Non-pigmented ciliary epithelial cell (primary cell): ENCODE measurements at regions not wholly inside any gene's neighbourhood (a gene's known extent, or its start where the extent isn't known, plus 50 kb on each side); places are given as distances from the start of the nearest gene placed in this dataset.

Experiments
- DNase-seq: peaks from one replicate; pipeline ENCODE4 v3.0.0-alpha.2; 2010; ENCODE audit warnings: low read depth

GRCh38 chr9:117860849-117861248 lies 156.6 kb downstream of the TLR4 start:
- no peak for DNase-seq

DNA sequence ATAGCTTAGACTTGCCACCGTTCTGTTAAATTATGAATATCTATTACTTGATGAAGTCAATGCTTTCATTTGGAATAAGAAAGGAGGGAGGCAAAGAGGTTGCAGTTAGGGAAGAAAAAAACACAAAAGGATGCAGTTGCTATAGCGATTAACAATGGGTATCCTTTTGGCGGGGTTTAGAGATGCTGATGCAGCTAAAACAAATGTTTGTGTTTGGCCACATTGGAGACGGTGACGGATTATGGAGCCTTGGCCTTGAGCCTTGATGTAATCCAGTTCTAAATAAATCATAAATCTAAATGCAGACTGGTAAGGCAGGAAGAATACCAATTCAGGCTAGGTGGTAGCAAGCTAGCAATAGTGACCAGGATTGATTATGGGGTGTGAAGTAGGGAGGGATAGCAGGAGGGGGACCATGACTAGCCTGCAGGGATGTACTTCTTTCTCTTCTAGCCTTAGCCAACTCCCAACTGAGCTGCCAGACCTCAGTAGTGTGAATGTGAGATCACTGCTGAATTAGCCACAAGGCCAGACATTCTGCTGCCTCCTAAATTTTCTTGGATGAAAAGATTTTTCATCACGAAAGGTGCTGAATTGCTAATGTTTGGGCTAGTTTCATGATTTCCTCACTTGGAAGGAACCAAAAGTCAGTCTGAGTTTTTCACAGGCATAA lies 160.3 kb downstream of the TLR4 start:
- no peak for DNase-seq

GRCh38 chr9:117868594-117868993 lies 164.4 kb downstream of the TLR4 start:
- no peak for DNase-seq

- no peak for DNase-seq
These were observed 165.1 kb downstream of the TLR4 start for GRCh38 chr9:117869287-117869686.

DNA sequence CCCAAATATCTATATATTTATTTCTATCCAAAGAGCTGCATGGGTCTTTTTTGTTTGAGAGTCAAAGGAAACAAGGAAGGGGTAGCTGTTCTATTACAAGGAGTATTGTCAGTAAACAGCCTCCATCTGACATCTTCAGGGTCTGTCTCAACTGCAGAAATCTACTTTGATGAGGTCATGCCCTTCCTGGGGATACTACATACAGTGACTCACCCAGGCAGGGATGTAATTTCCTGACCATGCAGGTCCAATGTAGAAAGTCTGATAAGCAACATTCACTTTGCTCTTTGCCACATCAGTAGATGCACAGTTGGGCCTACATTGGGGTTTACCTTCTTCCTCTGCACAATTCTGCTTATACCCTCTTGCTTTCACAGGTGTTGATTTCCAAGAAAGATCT lies 165.5 kb downstream of the TLR4 start:
- no peak for DNase-seq

- DNase-seq = no peak
These were observed 169.5 kb downstream of the TLR4 start for GRCh38 chr9:117873664-117874063.

GRCh38 chr9:117875886-117876285 lies 171.7 kb downstream of the TLR4 start:
- DNase-seq = no peak

DNA sequence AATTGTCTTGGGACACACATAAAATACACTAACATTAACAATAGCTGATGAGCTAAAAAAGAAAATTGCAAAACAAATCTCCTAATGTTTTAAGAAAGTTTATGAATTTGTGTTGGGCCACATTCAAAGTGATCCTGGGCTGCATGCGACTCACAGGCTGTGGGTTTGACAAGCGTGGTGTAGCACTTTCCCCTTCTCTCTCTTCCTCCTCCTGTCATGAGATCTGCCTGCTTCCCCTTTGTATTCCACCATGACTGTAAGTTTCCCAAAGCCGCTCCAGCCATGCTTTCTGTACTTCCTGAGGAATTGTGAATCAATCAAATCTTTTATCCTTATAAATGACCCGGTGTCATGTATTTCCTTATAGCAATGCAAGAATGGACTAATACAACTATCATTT lies 178.0 kb downstream of the TLR4 start:
- DNase-seq = no peak

- no peak for DNase-seq
These were observed 182.4 kb downstream of the TLR4 start for GRCh38 chr9:117886616-117887015.

DNA sequence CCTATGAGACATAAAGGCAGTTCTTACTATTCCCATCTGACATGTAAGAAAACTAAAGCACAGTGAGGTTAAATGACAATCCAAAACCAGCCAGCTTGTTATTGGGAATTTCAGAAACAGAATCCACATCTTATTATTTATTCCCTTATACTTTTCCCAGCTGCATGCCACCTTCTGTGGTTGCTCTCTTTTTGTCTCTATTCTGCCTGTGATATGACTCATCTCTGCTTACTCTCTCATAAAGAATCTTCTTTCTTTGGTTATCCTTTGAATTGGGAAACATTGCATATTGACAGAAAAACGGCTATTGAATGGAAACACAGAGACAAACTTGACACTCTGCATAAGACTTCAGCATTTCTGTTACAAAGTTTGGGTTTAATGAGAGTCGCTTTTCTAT lies 183.2 kb downstream of the TLR4 start:
- no peak for DNase-seq

GRCh38 chr9:117887941-117888340 lies 183.7 kb downstream of the TLR4 start:
- DNase-seq = no peak

GRCh38 chr9:117903453-117903852 lies 199.2 kb downstream of the TLR4 start:
- no peak for DNase-seq

GRCh38 chr9:117906763-117907162 lies 202.6 kb downstream of the TLR4 start:
- no peak for DNase-seq

- DNase-seq = no peak
These were observed 203.2 kb downstream of the TLR4 start for GRCh38 chr9:117907420-117907819.

- no peak for DNase-seq
These were observed 212.1 kb downstream of the TLR4 start for GRCh38 chr9:117916291-117916690.

- DNase-seq = no peak
These were observed 213.7 kb downstream of the TLR4 start for GRCh38 chr9:117917873-117918272.

DNA sequence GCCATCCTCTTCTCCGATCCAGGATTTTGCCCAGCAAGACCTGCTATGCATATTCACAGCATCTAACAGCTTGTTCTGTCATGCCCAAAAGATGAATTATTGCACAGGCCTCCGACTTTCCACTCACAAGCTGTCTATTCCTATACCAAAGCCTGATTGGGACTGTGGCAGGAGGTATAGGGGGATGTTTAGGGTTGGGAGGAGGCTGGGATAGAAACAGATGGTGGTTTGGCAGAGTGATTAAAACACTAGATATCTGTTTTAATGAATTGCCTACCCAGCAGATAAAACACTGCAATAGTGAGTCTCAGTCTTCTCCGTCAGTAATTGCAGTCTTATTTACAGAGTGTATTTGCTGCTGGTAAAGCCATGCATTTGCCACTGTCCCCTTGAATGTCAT lies 215.3 kb downstream of the TLR4 start:
- no peak for DNase-seq

DNA sequence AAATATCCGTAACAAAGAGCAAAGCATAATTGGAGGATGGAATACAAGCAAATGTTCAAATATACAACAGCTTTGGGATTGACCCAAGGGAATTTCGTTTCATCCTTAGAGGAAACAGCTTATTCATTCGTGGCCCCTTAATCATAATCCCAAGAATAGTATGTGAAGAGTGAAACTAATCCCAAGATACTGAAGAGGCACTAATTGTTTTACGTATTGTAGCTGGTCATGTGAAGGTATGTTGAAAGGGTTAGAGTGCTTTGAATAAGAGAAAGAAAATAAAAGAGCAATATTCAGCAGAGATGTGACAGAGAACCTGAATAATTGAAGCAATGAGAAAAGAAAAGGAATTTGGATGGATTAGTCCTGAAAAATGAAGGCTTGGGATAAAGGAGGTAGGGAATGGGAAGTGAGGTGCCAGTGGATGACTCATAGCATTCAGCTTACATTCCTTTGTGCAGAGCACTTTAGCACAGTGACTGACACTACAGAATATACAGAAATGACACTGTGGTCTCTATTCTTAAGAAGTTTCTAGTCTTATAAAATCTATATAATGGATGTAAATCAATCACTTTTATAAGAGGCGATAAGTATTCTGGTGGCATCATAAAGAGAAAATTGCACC lies 221.9 kb downstream of the TLR4 start:
- no peak for DNase-seq

- no peak for DNase-seq
These were observed 223.2 kb downstream of the TLR4 start for GRCh38 chr9:117927354-117927753.

- no peak for DNase-seq
These were observed 225.7 kb downstream of the TLR4 start for GRCh38 chr9:117929868-117930267.

DNA sequence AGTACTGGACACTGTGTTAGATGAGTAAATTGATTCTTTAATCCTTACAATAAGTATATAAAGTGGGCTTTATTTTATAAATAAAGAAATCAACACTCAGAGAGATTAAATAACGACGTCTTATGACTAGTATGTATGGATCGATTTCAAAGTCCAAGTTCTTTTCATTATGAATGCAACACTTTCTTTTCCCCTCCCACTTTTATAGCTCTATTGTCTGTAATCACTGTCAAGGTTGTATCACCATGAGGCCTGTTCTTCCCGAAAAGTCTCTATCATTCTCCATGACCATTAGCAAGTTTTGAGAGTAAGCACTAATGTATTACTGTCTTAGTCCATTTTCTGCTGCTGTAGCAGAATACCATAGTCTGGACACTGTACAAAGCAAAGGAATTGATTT lies 228.4 kb downstream of the TLR4 start:
- DNase-seq = no peak

DNA sequence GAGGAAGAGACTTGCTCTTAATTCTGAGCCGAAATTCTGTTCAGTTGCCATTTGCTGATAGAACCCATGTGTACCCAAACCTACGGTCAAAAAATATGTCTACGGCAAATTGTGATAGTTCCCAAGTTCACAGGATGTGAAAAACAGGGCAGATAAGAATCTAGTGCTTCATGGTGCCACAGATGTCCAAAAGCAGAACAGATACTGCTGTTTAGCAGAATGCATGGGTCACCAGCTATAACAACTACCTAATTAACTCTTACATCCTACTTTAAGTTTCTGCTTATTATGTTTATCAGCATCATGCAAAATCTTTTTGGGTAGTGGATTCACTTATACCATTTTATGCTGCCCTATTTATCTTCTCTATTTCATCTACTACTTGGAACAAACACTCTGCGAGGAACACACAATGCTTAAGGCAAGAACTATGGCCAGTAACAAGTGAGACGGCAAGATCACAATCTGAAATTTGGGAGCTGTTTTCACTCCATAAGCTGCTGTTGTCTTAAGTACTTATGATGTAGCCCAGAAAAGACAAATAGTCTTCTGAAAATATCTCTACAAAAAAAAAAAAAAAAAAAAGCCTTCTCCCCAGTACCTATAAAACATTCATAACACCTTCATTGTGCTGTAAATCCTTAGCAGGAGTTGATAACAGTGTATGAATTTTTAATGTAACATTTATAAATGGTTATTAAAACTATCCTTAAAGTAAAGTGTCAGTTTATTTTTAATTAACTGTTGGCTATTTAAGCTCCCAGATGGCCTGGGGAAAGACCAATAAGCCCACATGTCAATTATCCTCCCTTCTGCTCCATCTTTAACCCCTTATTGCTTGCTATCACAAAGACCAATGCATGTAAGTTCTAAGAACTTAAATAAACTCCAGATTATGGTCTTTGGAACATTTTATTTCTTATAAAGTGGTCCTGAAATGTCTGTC lies 232.3 kb downstream of the TLR4 start:
- DNase-seq = no peak

DNA sequence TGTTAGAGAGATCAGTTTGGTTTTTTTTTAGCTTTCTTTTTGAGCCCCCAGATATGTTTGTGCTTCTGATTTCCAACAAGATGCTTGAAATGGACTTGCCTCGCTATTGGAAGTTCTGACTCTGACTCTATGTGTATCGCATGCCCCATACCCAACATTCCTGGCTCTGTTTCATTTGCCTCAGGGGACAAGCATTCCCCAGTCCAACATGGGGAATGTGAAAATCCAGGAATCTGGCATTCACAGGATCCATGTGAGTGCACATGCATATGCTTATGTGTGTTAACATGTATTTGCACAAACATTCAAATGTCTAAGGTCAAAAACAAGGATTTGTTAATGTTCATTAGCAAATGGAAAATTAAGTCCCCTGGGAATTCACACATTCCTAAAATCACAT lies 233.9 kb downstream of the TLR4 start:
- DNase-seq = no peak
